GM19468 (cell line): ENCODE measurements at regions not wholly inside any gene's neighbourhood (a gene's known extent, or its start where the extent isn't known, plus 50 kb on each side); places are given as distances from the start of the nearest gene placed in this dataset.
"Not testable (repeated sequence)": the region's sequence is repeated elsewhere in the genome, so short reads cannot be mapped to it uniquely, and the experiment has no call there.

Experiments used
- ATAC-seq: cut with Tn5 transposase; IDR thresholded peaks from one replicate; pipeline ENCODE4 v1.9.1; 2021; ENCODE audit warnings: mild to moderate bottlenecking, moderate library complexity, moderate number of reproducible peaks; ENCODE audit not compliant: unreplicated experiment; ENCODE audit errors: extremely low read depth

GRCh38 chr7:125857606-125858005, 928.0 kb upstream of the POT1 start:
- no peak for ATAC-seq

DNA sequence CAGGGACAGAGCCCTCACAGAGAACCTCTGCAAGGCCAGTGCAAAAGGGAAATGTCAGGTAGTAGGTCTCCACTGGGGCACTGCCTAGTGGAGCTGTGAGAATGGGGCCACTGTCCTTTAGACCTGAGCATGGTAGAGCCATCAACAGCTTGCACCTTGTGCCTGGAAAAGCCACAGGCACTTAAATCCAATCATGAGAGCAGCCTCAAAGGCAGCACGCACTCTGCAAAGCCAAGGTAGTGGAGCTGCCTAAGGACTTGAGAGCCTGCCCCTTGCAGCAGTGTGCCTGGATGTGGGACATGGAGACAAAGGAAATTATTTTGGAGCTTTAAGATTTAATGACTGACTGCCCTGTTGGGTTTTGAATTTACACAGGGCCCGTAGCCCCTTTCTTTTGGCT, 918.5 kb upstream of the POT1 start:
- no peak for ATAC-seq

DNA sequence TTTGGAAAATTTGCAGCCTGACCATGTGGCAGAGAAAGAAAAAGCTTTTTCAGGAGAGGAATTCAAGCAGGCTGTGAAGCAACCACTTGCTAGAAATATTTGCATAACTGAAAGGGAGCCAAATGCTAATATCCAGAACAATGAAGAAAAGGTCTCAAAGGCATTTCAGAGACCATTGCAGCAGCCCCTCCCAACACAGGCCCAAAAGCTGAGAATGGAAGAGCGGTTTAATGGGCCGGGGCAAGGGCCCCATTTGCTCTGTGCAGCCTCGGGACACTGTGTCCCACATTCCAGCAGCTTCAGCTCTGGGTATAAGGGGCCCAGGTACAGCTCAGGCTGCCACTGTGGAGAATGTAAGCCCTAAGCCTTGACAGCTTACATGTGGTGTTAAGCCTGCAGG, 918.1 kb upstream of the POT1 start:
- ATAC-seq = no peak

GRCh38 chr7:125847055-125847454, 917.4 kb upstream of the POT1 start:
- ATAC-seq = no peak

DNA sequence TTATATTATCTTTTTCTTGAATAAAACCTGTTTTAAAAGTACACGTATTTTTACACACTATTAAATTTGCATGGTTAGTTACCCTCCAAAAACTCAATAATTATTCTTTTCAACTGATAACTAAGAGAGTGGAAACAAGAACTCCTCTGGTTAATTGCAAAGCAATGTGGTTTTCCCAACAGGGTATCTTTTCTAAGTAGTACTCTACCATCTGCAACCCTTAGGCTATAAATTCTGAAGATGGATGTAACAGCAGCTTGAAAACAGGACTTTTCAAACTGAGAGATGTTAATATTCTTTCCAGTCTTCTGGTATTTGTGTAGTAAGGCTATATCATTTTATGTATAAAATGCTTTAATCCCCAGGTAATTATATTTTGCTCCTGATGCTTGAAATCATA, 916.1 kb upstream of the POT1 start:
- no peak for ATAC-seq

GRCh38 chr7:125834421-125834820, 904.8 kb upstream of the POT1 start:
- no peak for ATAC-seq

DNA sequence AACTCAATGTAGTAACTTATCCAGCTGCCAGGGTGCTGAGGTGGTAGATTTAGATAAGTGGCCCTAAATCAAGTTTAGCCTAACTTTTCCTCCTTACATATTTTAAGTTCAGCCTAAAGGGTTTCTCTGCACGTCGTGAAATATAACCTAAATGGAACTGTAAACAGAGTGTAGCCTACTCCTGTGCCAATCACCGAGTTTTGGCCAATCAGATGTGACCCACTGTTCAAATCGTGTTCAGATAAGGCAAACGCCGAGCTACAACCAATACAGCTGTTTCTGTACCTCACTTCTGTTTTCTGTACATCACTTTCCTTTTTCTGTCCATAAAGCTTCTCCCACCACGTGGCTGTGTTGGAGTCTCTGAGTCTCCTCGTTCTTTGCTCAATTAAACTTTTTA, 904.2 kb upstream of the POT1 start:
- no peak for ATAC-seq

- no peak for ATAC-seq
Measured at GRCh38 chr7:125830743-125831142, 901.1 kb upstream of the POT1 start.

- no peak for ATAC-seq
Measured at GRCh38 chr7:125828153-125828700, 898.6 kb upstream of the POT1 start.

DNA sequence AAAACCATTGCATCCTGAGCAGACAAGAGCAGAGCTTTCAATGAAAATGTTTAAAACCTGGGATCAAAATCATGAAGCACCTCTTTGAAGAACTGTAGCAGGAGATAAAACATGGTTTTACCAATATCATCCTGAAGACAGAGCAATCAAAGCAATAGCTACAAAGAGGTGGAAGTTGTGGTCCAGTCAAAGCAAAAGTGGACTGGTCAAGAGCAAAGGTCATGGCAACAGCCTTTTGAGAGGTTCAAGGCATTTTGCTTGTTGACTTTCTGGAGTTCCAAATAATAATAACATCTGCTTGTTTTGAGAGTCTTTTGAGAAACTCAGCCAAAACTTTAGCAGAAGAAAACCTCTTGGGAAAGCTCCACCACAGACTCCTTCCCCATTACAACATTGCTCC, 893.9 kb upstream of the POT1 start:
- ATAC-seq = no peak

DNA sequence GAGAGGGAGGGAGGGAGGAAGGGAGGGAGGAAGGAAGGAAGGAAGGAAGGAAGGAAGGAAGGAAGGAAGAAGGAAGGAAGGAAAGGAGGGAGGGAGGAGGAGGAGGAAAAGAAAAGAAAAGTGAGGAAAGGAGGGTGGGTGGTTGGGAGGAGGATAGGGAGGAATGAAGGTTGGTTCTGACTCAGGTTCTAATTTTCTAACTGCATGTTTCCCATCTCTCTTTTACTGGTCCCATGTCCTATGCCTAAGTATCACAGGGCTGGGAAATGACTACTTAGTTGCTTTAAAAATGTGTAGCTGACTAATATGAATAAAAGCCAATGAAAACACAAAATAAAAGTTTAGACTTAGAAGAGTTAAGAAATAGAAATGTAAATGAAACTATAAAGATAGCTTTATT, 890.9 kb upstream of the POT1 start:
- no peak for ATAC-seq

GRCh38 chr7:125814100-125814499, 884.5 kb upstream of the POT1 start:
- ATAC-seq = no peak

- not testable (repeated sequence) for ATAC-seq
Measured at GRCh38 chr7:125806491-125806890, 876.9 kb upstream of the POT1 start.

- ATAC-seq = no peak
Measured at GRCh38 chr7:125804273-125804672, 874.6 kb upstream of the POT1 start.

- ATAC-seq = no peak
Measured at GRCh38 chr7:125780153-125780552, 850.5 kb upstream of the POT1 start.

- ATAC-seq = no peak
Measured at GRCh38 chr7:125775317-125775716, 845.7 kb upstream of the POT1 start.

DNA sequence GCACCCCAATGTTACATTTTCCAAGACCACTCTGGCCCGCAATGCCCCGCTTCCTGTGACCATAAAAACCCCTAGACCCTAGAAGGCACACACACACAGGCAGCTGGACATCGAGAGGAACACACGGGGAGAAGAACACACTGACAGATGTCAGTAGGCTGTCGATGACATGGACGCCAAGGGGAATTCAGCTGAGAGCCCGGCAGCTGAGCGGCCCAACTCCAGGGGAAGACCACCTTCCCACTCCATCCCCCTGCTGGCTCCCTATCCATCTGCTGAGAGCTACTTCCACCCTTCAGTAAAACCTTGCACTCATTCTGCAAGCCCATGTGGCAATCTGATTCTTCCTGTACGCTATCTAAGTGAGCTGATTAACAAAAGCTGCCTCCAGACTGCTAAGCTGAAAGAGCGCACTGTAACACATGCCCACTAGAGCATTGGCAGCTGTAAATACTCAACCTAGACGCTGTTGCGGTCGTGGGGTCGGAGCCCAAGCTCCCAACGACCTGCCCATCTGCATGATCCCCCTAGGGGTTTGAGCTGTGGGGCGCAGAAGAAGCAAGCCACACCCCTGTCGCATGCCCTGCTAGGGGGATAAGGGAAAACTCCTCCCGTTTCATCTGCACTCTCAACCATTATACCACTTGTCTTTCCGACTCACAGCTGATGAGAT, 843.6 kb upstream of the POT1 start:
- ATAC-seq = no peak

DNA sequence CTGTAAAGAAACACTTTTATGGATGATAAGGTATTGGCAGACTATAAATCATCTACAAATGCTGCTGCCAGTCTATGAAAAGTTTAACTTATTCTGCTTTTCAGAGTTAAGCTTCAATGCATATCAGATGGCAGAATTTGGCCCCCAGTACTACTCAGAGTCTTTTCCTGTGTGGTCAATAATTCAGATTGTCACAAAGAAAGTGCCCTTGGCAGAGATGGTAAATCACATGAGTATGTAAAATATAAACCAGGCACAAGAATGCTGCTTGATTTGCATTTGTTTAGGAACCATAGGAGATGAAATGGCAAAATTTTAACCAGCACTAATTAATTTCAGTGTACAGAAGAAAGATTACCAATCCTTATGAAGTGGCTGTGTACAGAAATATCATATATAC, 818.3 kb upstream of the POT1 start:
- no peak for ATAC-seq

DNA sequence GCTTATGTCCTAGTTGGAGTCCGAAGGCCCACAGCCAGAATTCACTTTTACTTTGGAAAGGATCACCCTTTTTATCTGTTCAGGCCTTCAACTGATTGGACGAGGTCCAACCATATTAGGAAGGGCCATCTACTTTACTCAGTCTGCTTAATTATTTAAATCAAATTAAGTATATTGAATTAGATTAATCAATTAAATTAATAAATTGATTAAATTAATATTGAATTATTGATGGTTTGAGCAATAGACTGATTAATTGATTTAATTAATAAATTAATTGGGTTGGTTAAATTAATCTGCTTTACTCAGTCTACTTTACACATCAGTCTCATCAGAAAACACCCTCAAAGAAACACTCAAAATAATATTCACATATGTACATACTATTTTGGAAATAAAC, 816.9 kb upstream of the POT1 start:
- ATAC-seq = no peak

- no peak for ATAC-seq
Measured at GRCh38 chr7:125727215-125727614, 797.6 kb upstream of the POT1 start.

GRCh38 chr7:125695626-125696025, 766.0 kb upstream of the POT1 start:
- no peak for ATAC-seq

DNA sequence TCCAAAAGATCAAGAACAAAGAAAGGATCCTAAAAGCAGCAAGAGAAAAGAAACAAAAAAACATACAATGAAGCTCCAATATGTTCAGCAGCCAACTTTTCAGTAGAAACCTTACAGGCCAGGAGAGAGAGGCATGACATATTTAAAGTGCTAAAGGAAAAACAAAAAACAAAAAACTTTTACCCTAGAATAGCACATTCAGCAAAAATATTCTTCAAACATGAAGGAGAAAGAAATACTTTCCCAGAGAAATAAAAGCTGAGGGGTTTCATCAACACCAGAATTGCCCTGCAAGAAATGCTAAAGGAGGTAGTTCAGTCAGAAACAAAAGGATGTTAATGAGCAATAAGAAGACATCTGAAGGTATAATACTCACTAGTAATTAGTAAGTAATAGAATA, 753.5 kb upstream of the POT1 start:
- no peak for ATAC-seq
